DMS53 treated with DMSO at 0.1 percent for 48 hours (cell line): ENCODE measurements at regions not wholly inside any gene's neighbourhood (a gene's known extent, or its start where the extent isn't known, plus 50 kb on each side); places are given as distances from the start of the nearest gene placed in this dataset.
"Not testable (repeated sequence)": the region's sequence is repeated elsewhere in the genome, so short reads cannot be mapped to it uniquely, and the experiment has no call there.

Experiments
- DNase-seq: peaks from one replicate; lab custom pipeline; 2025; ENCODE audit not compliant: unreplicated experiment; lab: John Stamatoyannopoulos, UW

GRCh38 chr14:63147018-63147417 is 57.2 kb upstream of the RHOJ start:
- no peak for DNase-seq

- DNase-seq: peak; percentile 8
These were observed 69.4 kb upstream of the RHOJ start for GRCh38 chr14:63134801-63135200.

DNA sequence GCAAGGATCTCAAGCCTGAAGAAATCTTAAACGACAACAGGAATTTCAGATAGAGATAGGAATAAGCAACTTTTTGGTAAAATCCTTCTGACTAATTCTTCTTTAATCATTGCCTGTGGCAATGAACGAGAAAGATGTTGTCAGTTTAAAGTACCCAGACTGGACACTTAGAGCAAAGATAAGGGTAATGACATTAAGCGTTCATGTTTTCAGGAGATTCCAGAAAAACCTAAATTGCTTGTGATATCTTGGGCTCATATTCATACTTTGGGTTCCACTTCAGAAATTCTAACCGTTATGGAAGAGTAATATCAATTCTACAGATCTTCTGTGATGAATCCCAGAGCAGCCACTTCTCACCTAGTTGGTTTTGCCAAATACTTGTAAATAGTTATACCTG is 73.7 kb upstream of the RHOJ start:
- no peak for DNase-seq

GRCh38 chr14:63106487-63106886 is 61.2 kb upstream of the KCNH5 start:
- not testable (repeated sequence) for DNase-seq

DNA sequence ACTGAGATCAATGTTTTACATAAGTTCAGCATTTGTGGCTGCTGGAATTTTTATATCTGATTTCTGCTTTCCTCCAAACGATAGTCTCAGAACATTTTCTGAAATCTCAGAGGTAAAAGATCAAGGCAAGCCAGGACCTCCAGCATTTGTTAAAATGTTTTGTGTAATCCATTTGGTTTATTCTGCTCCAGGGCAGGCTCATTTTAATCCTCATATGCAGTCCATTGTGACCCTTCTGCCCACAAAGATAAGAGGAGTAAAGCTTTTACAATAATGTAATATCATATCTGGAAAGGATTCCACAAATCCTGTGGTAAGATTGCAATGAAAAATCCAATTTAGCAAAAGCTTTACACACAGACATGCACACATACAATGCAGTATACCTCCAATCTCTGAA is 55.3 kb upstream of the KCNH5 start:
- no peak for DNase-seq

GRCh38 chr14:63096186-63096585 is 50.9 kb upstream of the KCNH5 start:
- DNase-seq: no peak
